HG03175 (cell line): ENCODE measurements at regions not wholly inside any gene's neighbourhood (a gene's known extent, or its start where the extent isn't known, plus 50 kb on each side); places are given as distances from the start of the nearest gene placed in this dataset.

Experiments used
- ATAC-seq: cut with Tn5 transposase; IDR thresholded peaks from one replicate; pipeline ENCODE4 v1.9.1; 2021; ENCODE audit warnings: mild to moderate bottlenecking, moderate library complexity; ENCODE audit not compliant: unreplicated experiment

DNA sequence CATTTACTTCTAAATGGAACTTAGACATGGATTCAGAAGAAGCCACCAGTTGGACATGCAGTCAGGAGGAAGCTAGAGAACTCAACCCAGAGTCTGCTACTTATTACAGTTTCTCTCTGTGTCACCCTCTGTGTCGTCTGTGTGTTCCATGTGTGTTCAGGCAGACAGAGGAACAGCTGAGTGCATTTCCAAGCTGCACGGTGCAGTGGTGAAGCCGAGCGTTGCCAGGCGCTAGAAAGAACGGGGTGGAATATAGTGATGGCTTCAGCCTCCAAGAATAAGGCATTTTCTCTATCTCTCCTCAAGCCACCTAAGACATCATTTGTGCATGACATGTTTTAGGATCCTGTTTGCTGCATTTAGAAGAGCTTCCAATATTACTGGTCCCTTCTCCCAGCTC is 101.1 kb upstream of the CCL2 start:
- no peak for ATAC-seq

DNA sequence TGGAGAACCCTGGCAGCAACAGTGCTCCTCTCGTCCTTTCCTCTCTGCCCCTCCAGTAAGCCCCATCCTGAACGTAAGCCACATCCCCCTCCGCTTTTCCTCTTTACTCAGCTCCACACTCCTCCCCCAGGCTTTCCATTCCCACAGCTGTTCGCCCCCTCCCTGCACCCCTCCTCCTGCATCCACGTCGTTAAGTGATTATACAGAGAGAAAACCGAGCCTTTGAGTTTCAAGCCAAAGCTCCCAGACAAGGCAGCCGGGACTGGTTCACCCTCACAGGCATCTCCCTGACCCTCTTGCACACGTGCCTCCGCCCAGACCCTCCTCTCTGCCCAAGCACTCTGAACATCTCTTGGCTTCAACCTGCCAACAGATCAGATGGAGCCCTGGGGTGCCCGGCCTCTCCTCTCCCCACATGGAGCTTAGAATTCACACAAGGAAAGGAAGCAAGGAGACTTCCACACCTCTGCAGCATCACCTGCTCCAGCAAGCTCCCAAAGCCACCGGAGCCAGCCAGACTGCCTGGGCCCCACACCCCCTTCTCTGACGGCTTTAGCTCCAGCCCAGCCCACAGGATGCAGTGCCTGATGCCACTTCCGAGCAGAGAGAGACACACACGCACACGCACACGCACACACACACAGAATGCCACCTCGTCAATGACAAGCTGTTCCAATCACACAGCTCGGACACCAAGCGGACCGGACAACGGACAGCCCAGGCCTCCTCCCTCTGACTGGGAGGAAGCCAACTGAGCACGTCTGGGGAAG is 99.9 kb upstream of the CCL2 start:
- ATAC-seq = no peak

DNA sequence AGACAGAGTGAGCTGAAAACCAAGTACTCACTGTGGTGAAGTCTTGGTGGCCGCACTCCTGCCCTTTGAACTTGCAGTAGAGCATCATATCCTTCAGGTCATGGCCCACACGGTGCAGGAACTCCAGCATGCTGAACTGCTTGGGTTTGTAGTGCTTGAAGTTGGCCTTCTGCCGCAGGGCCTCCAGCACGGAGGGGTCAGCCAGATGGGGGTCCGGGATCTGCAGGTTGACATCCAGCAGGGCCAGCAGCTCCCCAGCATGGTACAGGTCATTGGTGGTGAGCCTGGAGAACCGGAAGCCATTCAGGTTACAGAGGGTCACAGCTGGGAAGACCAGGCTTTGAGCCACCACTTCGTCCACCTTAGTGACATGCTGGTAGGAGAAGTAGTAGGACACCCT is 99.1 kb upstream of the CCL2 start:
- ATAC-seq = no peak

GRCh38 chr17:34156401-34156740 is 98.7 kb upstream of the CCL2 start:
- ATAC-seq = no peak

DNA sequence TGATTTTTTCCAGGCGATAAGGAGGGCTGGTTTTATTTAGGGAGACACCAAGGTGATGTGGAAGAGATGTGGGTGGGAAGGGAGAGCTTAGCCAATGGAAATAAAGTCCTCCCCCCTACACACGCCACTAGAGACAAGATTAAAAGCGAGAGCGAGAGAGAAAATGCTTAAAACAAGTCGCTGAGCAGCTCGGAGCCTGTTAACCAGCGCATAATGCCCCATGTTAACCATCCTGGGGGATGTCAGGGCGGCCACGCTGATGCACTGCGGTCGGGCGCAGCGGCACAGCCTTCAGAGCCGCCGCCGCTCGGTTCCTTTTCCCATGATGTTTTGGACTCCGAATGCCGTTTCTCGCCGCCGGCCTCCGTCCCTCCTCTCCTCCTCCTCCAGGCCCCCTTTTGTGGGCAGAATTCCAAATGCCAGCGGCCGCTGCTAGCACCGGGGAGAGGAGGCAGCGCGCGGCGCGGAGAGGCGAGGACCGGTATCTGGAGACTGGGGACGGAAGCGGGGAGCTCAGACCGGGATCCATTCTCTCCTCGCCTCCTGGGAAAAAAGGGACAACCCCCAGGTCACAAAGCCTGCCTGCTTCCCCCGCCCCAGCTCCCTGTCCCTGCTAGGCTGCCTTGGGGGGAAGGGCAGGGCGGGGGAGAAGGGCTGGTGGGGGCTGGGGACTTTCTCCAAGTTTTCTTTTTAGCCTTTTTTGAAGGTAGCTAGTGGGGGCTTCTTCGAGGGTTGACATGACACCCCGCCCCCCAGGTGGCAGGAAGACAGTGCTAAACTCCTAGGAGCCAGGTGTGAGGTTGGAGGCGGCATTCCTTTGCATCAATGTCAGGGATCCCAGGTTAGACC is 98.1 kb upstream of the CCL2 start:
- no peak for ATAC-seq

DNA sequence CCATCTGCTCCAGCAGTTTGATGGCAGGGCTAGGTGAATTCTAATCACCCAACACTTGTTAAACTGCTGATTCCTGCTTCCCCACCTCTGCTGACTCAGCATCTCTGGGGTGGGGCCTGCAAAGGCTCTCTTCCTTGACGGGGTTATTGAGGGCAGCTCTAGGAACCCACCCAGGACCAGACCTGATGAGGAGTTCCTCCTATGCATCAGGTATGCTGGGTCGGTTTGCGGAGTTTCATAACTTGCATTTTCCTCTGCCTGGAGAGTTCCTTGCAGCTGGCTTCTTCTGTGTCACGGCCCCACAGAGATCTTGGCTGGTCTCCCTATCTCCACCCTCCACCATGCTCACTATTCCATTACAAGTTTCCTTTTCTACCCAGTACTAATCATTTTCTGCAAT is 93.4 kb upstream of the CCL2 start:
- ATAC-seq = no peak

DNA sequence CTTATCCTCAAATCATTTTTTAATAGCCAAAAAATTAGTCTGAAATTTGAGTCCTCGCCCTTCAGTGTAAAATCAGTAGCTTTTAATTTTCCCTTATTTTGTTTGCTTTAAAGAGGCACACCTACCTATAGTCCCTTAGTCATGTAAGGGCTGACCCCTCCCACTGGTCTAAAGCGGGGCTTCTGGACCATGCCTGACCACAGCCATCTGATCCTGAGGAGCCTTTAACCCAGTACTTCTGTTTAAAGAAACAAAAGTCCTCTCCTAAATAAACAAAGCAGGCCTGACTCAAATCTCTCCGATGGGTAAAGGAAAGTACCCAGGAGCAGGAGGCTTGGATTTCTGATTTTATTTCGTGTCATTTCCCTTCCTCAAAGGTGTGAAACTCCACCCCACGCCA is 92.0 kb upstream of the CCL2 start:
- no peak for ATAC-seq

DNA sequence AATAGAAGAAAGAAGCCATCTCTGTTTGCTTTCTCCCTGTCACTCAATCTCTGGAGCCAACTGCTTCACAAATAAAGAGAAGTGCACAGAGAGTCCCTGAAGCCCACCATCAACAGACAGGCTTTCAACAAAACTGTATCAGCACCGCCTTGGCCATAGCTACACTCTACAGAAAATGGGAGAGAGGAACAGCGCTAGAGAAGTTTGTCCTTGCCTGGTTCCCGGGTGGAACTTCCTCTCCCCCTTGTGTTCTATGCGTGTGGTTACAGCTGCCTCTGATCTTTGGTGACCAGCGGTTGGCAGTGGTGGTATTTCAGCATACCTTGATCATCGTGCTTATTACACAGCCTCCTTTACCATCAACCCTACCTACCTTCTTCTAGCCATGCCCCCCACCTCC is 91.4 kb upstream of the CCL2 start:
- no peak for ATAC-seq

GRCh38 chr17:34164837-34165236 is 90.2 kb upstream of the CCL2 start:
- no peak for ATAC-seq

DNA sequence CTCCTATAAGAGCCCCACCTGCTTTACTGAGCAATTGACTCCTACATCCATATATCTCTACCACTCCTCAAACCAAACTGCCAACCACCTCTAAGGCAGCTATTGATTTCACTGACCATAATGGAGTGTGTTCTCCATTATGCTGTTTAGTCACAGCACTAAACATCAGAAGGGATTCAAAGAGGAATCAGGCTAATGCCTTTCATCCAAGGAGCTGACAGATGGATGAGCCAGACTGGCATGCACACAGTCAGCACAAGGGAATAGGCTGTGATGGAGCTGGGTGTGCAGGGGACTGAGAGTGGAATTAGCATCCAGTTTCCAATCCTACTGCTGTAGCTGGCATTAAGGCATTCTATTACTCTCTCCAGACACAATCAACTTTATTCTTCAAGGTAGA is 88.7 kb upstream of the CCL2 start:
- no peak for ATAC-seq

GRCh38 chr17:34167354-34167753 is 87.7 kb upstream of the CCL2 start:
- ATAC-seq = no peak

GRCh38 chr17:34168989-34169388 is 86.1 kb upstream of the CCL2 start:
- no peak for ATAC-seq

- no peak for ATAC-seq
Observed at GRCh38 chr17:34169496-34169895, 85.6 kb upstream of the CCL2 start.

- ATAC-seq = no peak
Observed at GRCh38 chr17:34171245-34171818, 83.8 kb upstream of the CCL2 start.

- no peak for ATAC-seq
Observed at GRCh38 chr17:34172390-34172918, 82.6 kb upstream of the CCL2 start.

DNA sequence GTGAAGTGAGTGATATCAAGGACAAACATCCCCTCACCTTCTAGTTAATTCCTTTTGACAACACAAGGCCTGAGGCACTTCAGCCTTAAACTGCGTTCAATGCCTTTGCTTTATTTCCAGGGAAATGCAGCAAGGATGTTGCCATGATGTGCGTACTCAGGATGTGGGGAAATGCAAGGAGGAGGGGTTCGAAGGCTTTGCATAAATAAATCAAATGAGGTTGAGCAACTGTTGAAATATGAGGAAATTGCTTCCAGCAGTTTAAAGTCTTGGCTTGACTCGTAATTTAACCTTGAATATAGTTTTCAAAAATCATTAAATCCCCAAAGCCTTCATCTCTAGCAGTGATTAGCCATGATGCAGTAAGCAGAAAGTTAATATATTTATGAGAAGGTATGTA is 81.8 kb upstream of the CCL2 start:
- no peak for ATAC-seq

DNA sequence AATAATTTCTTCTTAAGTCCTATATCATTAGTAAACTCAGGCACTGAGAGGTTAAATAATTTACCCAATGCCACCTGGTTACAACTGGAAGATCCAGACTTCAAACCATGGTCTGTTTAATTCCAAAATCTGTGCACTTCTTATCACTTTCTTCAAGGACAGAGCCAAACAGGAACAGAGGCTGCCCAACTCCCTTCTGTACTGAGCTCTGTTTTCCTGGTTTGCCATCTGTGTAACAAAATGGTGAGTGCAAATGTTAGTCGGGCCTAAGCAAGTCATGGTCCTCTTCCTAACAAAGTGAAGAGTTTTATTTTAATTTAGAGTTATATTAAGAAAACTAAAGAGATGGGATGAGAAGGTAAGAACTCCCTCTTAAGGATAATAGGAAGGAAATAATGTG is 80.6 kb upstream of the CCL2 start:
- no peak for ATAC-seq

DNA sequence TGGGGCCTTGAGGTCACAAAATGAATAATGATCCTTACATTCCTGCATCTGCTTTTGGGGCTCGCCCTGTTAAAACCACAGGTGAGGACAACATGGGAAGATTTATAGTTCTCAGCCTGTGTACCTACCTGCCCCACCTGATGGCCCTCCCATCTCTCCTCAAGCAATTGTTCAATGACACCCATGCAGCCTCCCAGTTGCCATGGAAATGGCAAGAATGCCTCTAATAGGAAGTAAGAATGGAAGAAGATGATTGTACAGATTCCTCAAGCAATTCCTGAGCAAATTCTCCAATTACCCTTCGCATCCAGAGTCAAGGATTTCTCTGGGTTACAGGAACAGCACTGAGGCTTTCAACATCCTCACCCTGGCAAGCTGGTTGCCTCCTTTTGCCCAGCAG is 78.6 kb upstream of the CCL2 start:
- ATAC-seq = no peak

GRCh38 chr17:34177642-34178041 is 77.4 kb upstream of the CCL2 start:
- ATAC-seq = no peak

DNA sequence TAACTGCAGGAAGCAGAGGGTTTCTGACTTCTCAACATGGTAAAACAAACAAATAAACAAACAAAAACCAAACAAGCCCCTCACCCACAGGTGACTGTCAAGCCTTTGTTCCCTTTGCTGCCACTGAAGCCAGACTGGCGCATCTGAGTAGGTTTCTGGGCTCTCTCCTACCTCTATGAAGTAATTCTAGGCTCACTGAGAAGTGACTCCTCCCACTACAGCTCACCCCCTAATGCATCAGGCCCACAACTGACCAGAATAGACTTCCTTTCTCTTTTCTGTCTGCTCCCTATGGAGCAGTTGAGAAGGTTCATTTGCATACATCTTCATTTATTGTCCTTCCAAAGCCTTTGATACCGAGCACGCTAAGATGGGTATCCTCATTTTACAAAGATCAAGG is 77.0 kb upstream of the CCL2 start:
- ATAC-seq = no peak

DNA sequence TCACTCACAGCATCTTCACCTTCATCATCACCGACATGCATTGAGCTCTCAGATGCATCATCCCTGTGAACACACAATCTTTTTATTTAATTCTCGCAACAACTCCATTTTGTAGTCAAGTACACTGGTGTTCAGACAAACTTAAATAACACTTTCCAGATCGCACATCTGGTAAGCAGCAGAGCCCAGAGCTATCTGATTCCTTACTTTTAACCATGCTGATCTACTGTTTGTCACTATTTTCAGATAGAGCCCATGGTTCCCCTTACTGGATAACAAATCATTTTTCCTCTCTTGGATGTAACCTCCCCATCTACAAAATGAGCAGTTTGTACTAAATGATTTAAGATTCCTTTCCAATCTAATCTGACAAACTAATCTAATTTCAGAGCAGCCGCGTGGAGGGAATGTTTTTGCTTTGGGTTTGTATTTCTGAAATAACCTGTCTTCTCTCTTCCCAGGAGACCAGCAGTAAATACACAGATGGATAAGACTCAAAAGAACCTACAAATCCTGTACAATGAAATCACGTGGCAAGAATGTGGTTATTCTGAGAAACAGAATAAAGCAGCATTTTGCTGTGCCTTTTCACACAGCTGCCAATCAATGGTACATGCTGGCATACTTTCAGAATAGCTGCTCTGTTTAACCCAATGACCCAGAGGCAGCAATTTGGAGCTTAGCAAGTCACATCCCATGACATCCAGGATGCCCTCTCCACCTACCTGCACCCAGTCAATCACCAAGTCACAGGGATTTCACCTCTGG is 72.9 kb upstream of the CCL2 start:
- ATAC-seq = no peak
